GM18951 (cell line): ENCODE measurements at regions not wholly inside any gene's neighbourhood (a gene's known extent, or its start where the extent isn't known, plus 50 kb on each side); places are given as distances from the start of the nearest gene placed in this dataset.

Experiments used
- POLR2A ChIP-seq: IDR thresholded peaks from 4 replicates; pipeline ENCODE4 v1.6.1; 2011; ENCODE audit warnings: mild to moderate bottlenecking; ENCODE audit not compliant: insufficient read length, insufficient read depth; ENCODE audit errors: extremely low read depth
- in situ Hi-C: fragments of 300-500 bp; cut with MboI; formaldehyde crosslinking; loops from one replicate; pipeline ENCODE4 v1.12.0; 2022; ENCODE audit warnings: low sequenced_read_pairs, mixed read lengths, inconsistent platforms; ENCODE audit not compliant: unreplicated experiment

- in situ Hi-C loops: no loop called here
- no peak for TF ChIP-seq POLR2A
Measured at GRCh38 chr18:70464343-70465114, 175.7 kb downstream of the SOCS6 start.

GRCh38 chr18:70463085-70463484 is 174.2 kb downstream of the SOCS6 start:
- in situ Hi-C loops: no loop called here
- TF ChIP-seq POLR2A: no peak

GRCh38 chr18:70462078-70462439 is 173.2 kb downstream of the SOCS6 start:
- TF ChIP-seq POLR2A: no peak
- in situ Hi-C loops: no loop called here

- in situ Hi-C loops: no loop called here
- no peak for TF ChIP-seq POLR2A
Measured at GRCh38 chr18:70461323-70462077, 172.7 kb downstream of the SOCS6 start.

- no peak for TF ChIP-seq POLR2A
- in situ Hi-C loops: no loop called here
Measured at GRCh38 chr18:70459731-70460130, 170.9 kb downstream of the SOCS6 start.

GRCh38 chr18:70459251-70459650 is 170.4 kb downstream of the SOCS6 start:
- in situ Hi-C loops: no loop called here
- no peak for TF ChIP-seq POLR2A

GRCh38 chr18:70457788-70458187 is 168.9 kb downstream of the SOCS6 start:
- in situ Hi-C loops: no loop called here
- TF ChIP-seq POLR2A: no peak

GRCh38 chr18:70457223-70457622 is 168.4 kb downstream of the SOCS6 start:
- in situ Hi-C loops: no loop called here
- no peak for TF ChIP-seq POLR2A

GRCh38 chr18:70456376-70456775 is 167.5 kb downstream of the SOCS6 start:
- in situ Hi-C loops: no loop called here
- no peak for TF ChIP-seq POLR2A

GRCh38 chr18:70455731-70456130 is 166.9 kb downstream of the SOCS6 start:
- TF ChIP-seq POLR2A: no peak
- in situ Hi-C loops: no loop called here

- no peak for TF ChIP-seq POLR2A
- in situ Hi-C loops: no loop called here
Measured at GRCh38 chr18:70454704-70455322, 166.0 kb downstream of the SOCS6 start.

- in situ Hi-C loops: no loop called here
- TF ChIP-seq POLR2A: no peak
Measured at GRCh38 chr18:70453058-70453775, 164.4 kb downstream of the SOCS6 start.

- in situ Hi-C loops: no loop called here
- no peak for TF ChIP-seq POLR2A
Measured at GRCh38 chr18:70452501-70452900, 163.7 kb downstream of the SOCS6 start.
